B cell (primary cell): ENCODE measurements at regions not wholly inside any gene's neighbourhood (a gene's known extent, or its start where the extent isn't known, plus 50 kb on each side); places are given as distances from the start of the nearest gene placed in this dataset.

Experiments
- ATAC-seq: fragments of 200-7000 bp; cut with Tn5 transposase; one replicate; pipeline ENCODE4 v1.10.0; 2021; ENCODE audit warnings: low read depth, mild to moderate bottlenecking, moderate number of reproducible peaks, moderate library complexity
- CTCF ChIA-PET: fragments of 350-600 bp; sonication (Branson Sonifier 250); formaldehyde crosslinking; loops from one replicate; lab custom pipeline; 2021; ENCODE audit warnings: antibody characterized with exemption, inconsistent platforms; lab: Charles Lee
- POLR2A ChIA-PET: fragments of 350-600 bp; sonication (Branson Sonifier 250); formaldehyde crosslinking; loops from one replicate; lab custom pipeline; 2021; ENCODE audit warnings: antibody characterized with exemption; lab: Charles Lee
- DNase-seq: peaks from one replicate; pipeline ENCODE4 v3.0.0; 2013
- H2AFZ ChIP-seq: 2 replicates; pipeline ENCODE4 v1.6.1; 2012; ENCODE audit warnings: mild to moderate bottlenecking, low read depth, low read length; ENCODE audit not compliant: insufficient read depth, poor library complexity, severe bottlenecking
- H3K27ac ChIP-seq, 2 donors: 1 replicate in 1 of 2; 2 replicates in 1 of 2; pipeline ENCODE4 v1.5.1; 2012 to 2013; ENCODE audit warnings: low read length in 2 of 2, mild to moderate bottlenecking in 2 of 2, moderate library complexity in 1 of 2
- H3K27me3 ChIP-seq, 4 experiments: fragments of 200-600 bp in 1 of 4; sonication (generic) in 1 of 4; replicated peaks in 1 of 4; 1 replicate in 2 of 4; 2 replicates in 2 of 4; pipeline versions ENCODE4 v1.6.1 to v1.7.0; 2013 to 2016; ENCODE audit warnings: low read length in 3 of 4, mild to moderate bottlenecking in 2 of 4, mixed read lengths in 1 of 4, moderate library complexity in 1 of 4; ENCODE audit not compliant: insufficient read depth in 4 of 4, control insufficient read depth in 3 of 4; ENCODE audit errors: control extremely low read depth in 1 of 4
- H3K36me3 ChIP-seq, 2 experiments: replicated peaks in 1 of 2; 1 replicate in 1 of 2; 2 replicates in 1 of 2; pipeline versions ENCODE4 v1.6.1 to v1.7.1; 2013; ENCODE audit warnings: low read length in 1 of 2; ENCODE audit not compliant: insufficient read depth in 2 of 2, control insufficient read depth in 1 of 2; ENCODE audit errors: control extremely low read depth in 1 of 2, extremely low read depth in 1 of 2
- H3K4me1 ChIP-seq, 2 donors: fragments of 200-600 bp in 1 of 2; sonication (generic) in 1 of 2; 1 replicate in 1 of 2; 2 replicates in 1 of 2; pipeline versions ENCODE4 v1.5.1 to v1.6.1; 2013 to 2017; ENCODE audit warnings: low read length in 2 of 2; ENCODE audit not compliant: control insufficient read depth in 2 of 2, insufficient read depth in 2 of 2
- H3K4me2 ChIP-seq: replicated peaks from 2 replicates; pipeline ENCODE3; 2012; ENCODE audit warnings: mild to moderate bottlenecking, low read depth, low read length; ENCODE audit not compliant: poor library complexity, severe bottlenecking
- H3K4me3 ChIP-seq, 5 experiments: fragments of 200-600 bp in 1 of 5; sonication (generic) in 1 of 5; 1 replicate in 3 of 5; 2 replicates in 2 of 5; pipeline versions ENCODE4 v1.5.1 to v1.7.0; 2011 to 2016; ENCODE audit warnings: low read length in 4 of 5, mild to moderate bottlenecking in 4 of 5, low read depth in 2 of 5, control low read depth in 1 of 5, moderate library complexity in 1 of 5; ENCODE audit not compliant: insufficient read depth in 1 of 5; ENCODE audit errors: control extremely low read depth in 1 of 5, extremely low read depth in 1 of 5
- H3K79me2 ChIP-seq: fragments of 200-600 bp; sonication (generic); one replicate; pipeline ENCODE4 v1.6.0; 2016; ENCODE audit warnings: low read length; ENCODE audit not compliant: control insufficient read depth, insufficient read depth
- H3K9ac ChIP-seq: fragments of 200-600 bp; sonication (generic); 2 replicates; pipeline ENCODE4 v1.6.1; 2017; ENCODE audit warnings: mild to moderate bottlenecking, low read length, moderate library complexity
- H3K9me3 ChIP-seq, 3 donors: one replicate each; pipeline versions ENCODE4 v1.6.1 to v1.7.1; 2013; ENCODE audit warnings: low read length in 2 of 3; ENCODE audit not compliant: control insufficient read depth in 2 of 3, insufficient read depth in 1 of 3; ENCODE audit errors: control extremely low read depth in 1 of 3
- H4K20me1 ChIP-seq: 2 replicates; pipeline ENCODE4 v1.6.0; 2012; ENCODE audit warnings: mild to moderate bottlenecking, low read length; ENCODE audit not compliant: insufficient read depth, control insufficient read depth, poor library complexity, severe bottlenecking
- H3K27ac Mint-ChIP-seq: one replicate; pipeline ENCODE4 v1.8.0; 2021; ENCODE audit warnings: mixed read lengths
- H3K27me3 Mint-ChIP-seq: one replicate; pipeline ENCODE4 v1.8.0; 2021; ENCODE audit warnings: mixed read lengths
- H3K4me1 Mint-ChIP-seq: one replicate; pipeline ENCODE4 v1.8.0; 2021; ENCODE audit warnings: mixed read lengths
- H3K4me3 Mint-ChIP-seq: one replicate; pipeline ENCODE4 v1.8.0; 2021; ENCODE audit warnings: mixed read lengths
- H3K9me3 Mint-ChIP-seq: one replicate; pipeline ENCODE4 v1.8.0; 2022; ENCODE audit warnings: mixed read lengths; ENCODE audit not compliant: insufficient read depth
- CTCF ChIP-seq: fragments of 200-600 bp; IDR thresholded peaks from one replicate; pipeline ENCODE4 v1.8.0; 2022; ENCODE audit warnings: antibody characterized with exemption, mild to moderate bottlenecking
- EZH2 ChIP-seq: IDR thresholded peaks from 2 replicates; pipeline ENCODE4 v1.6.1; 2012; ENCODE audit warnings: borderline replicate concordance, low read depth, mild to moderate bottlenecking, moderate library complexity, low read length; ENCODE audit not compliant: insufficient read depth, poor library complexity, severe bottlenecking
- WGBS: methylation state at CpG from one replicate; pipeline ENCODE4 v1.1.5; 2013; ENCODE audit warnings: missing lambda C conversion rate; ENCODE audit not compliant: insufficient coverage; 5-methylcytosine and 5-hydroxymethylcytosine counted together
- intact Hi-C: fragments of 100-400 bp; cut with micrococcal nuclease; formaldehyde crosslinking; loops from one replicate; pipeline ENCODE4 v1.10.0; 2022

GRCh38 chr4:29319663-29320340 lies 1400.4 kb upstream of the PCDH7 start:
- DNase-seq = no peak
- POLR2A ChIA-PET = no interaction called here
- Histone ChIP-seq H3K79me2 (no peaks in the 10 kb centered on the region), H3K36me3 (no peaks in the 10 kb centered on the region), H3K4me2 (no peak overlapping the region), H2AFZ (no peak overlapping the region), H3K9ac (no peak overlapping the region), H3K27me3 (no peaks in the 10 kb centered on the region), H3K4me3 (no peak overlapping the region), H3K9me3 (no peaks in the 10 kb centered on the region), H3K27ac (no peak overlapping the region), H3K4me1 (no peaks in the 10 kb centered on the region), H4K20me1 (no peaks in the 10 kb centered on the region)
- peaks cover 2% of the 10 kb centered on the region for H3K9me3 Mint-ChIP-seq
- ATAC-seq = no peak
- no peaks in the 10 kb centered on the region for H3K4me1 Mint-ChIP-seq
- H3K27me3 Mint-ChIP-seq = no peaks in the 10 kb centered on the region
- no CpG with 5 or more reads among the region's 2 CpGs for WGBS
- no peak overlapping the region for H3K4me3 Mint-ChIP-seq
- TF ChIP-seq EZH2 = no peak
- no peak for TF ChIP-seq CTCF
- no peak overlapping the region for H3K27ac Mint-ChIP-seq
- intact Hi-C loops = no loop called here
- CTCF ChIA-PET = no interaction called here

GRCh38 chr4:29320947-29321620 lies 1399.1 kb upstream of the PCDH7 start:
- Histone ChIP-seq H3K36me3 (no peaks in the 10 kb centered on the region), H3K9me3 (no peaks in the 10 kb centered on the region), H3K4me2 (no peak overlapping the region), H4K20me1 (no peaks in the 10 kb centered on the region), H3K27ac (no peak overlapping the region), H3K9ac (no peak overlapping the region), H3K4me3 (no peak overlapping the region), H3K27me3 (no peaks in the 10 kb centered on the region), H3K4me1 (no peaks in the 10 kb centered on the region), H3K79me2 (no peaks in the 10 kb centered on the region), H2AFZ (no peak overlapping the region)
- ATAC-seq = no peak
- Mint-ChIP-seq H3K4me3 (no peak overlapping the region), H3K27ac (no peak overlapping the region), H3K27me3 (no peaks in the 10 kb centered on the region), H3K9me3 (peaks cover 2% of the 10 kb centered on the region), H3K4me1 (no peaks in the 10 kb centered on the region)
- CTCF ChIA-PET = no interaction called here
- intact Hi-C loops = no loop called here
- POLR2A ChIA-PET = no interaction called here
- WGBS = 91% methylated on average over 3 of the region's 6 CpGs
- TF ChIP-seq CTCF (no peak), EZH2 (no peak)
- no peak for DNase-seq
